Endothelial cell of umbilical vein (primary cell): ENCODE measurements at regions not wholly inside any gene's neighbourhood (a gene's known extent, or its start where the extent isn't known, plus 50 kb on each side); places are given as distances from the start of the nearest gene placed in this dataset.

Experiments used
- BruUV-seq: library from RNA; stranded (reverse); fragments of 400-500 nt; replicated peaks from 2 replicates; lab custom pipeline; 2021; lab: Mats Ljungman, UMichigan
- CTCF ChIA-PET: fragments of 300-600, 350-600 bp; sonication (Branson Sonifier 250); formaldehyde crosslinking; loops from one replicate; lab custom pipeline; 2021; ENCODE audit warnings: antibody characterized with exemption, inconsistent platforms; lab: Charles Lee
- POLR2A ChIA-PET: fragments of 300-600, 350-600 bp; sonication (Branson Sonifier 250); formaldehyde crosslinking; loops from one replicate; lab custom pipeline; 2021; ENCODE audit warnings: antibody characterized with exemption, inconsistent platforms; lab: Charles Lee
- DNase-seq: peaks from one replicate; pipeline ENCODE4 v3.0.0-alpha.2; 2011; ENCODE audit warnings: low read depth, low spot score
- FAIRE-seq: peaks from 2 replicates; lab custom pipeline; 2011; peaks lifted over from hg19 to GRCh38; lab: Jason Lieb, UNC
- H2AFZ ChIP-seq: 2 replicates; pipeline ENCODE4 v1.6.0; 2012; ENCODE audit warnings: low read depth, low read length, control low read depth, inconsistent platforms
- H3K27ac ChIP-seq: 2 replicates; pipeline ENCODE4 v1.5.1; 2011; ENCODE audit warnings: low read depth, mild to moderate bottlenecking, control low read depth, low read length, moderate library complexity; ENCODE audit not compliant: insufficient read depth
- H3K27me3 ChIP-seq, 2 experiments: 2 replicates each; pipeline versions ENCODE4 v1.6.0 to v1.6.1; 2011; ENCODE audit warnings: low read length in 2 of 2, mixed read lengths in 1 of 2; ENCODE audit not compliant: control insufficient read depth in 2 of 2, insufficient read depth in 2 of 2
- H3K36me3 ChIP-seq, 2 experiments: 2 replicates in 1 of 2; 3 replicates in 1 of 2; pipeline ENCODE4 v1.5.1; 2011; ENCODE audit warnings: low read length in 2 of 2, mild to moderate bottlenecking in 1 of 2, moderate library complexity in 1 of 2; ENCODE audit not compliant: control insufficient read depth in 2 of 2, insufficient read depth in 2 of 2; ENCODE audit errors: extremely low read depth in 1 of 2
- H3K4me1 ChIP-seq: 3 replicates; pipeline ENCODE4 v1.5.1; 2011; ENCODE audit warnings: mild to moderate bottlenecking, low read length; ENCODE audit not compliant: control insufficient read depth, insufficient read depth; ENCODE audit errors: extremely low read depth
- H3K4me2 ChIP-seq: 2 replicates; pipeline ENCODE4 v1.6.1; 2011; ENCODE audit warnings: low read length, control low read depth, mixed read lengths; ENCODE audit not compliant: insufficient read depth
- H3K4me3 ChIP-seq, 3 experiments: fragments of 200-600 bp in 1 of 3; sonication (generic), shearing (Covaris generic) in 1 of 3; replicated peaks in 1 of 3; 2 replicates each; pipeline ENCODE4 v1.5.1; 2011 to 2016; ENCODE audit warnings: control low read depth in 3 of 3, low read length in 3 of 3, mild to moderate bottlenecking in 2 of 3, inconsistent platforms in 1 of 3, low read depth in 1 of 3, moderate library complexity in 1 of 3; ENCODE audit not compliant: insufficient read depth in 1 of 3
- H3K79me2 ChIP-seq: 2 replicates; pipeline ENCODE4 v1.6.0; 2012; ENCODE audit warnings: low read length, inconsistent platforms; ENCODE audit not compliant: control insufficient read depth, insufficient read depth
- H3K9ac ChIP-seq: replicated peaks from 2 replicates; pipeline ENCODE3; 2011; ENCODE audit warnings: low read length, control low read depth; ENCODE audit not compliant: insufficient read depth; ENCODE audit errors: extremely low read depth
- H3K9me1 ChIP-seq: replicated peaks from 3 replicates; pipeline ENCODE4 v1.6.0; 2011; ENCODE audit warnings: mild to moderate bottlenecking, low read length; ENCODE audit not compliant: control insufficient read depth, insufficient read depth; ENCODE audit errors: extremely low read depth
- H3K9me3 ChIP-seq: replicated peaks from 2 replicates; pipeline ENCODE4 v1.5.1; 2012; ENCODE audit warnings: low read length, inconsistent platforms; ENCODE audit not compliant: control insufficient read depth, insufficient read depth
- H4K20me1 ChIP-seq: replicated peaks from 2 replicates; pipeline ENCODE3; 2011; ENCODE audit warnings: mild to moderate bottlenecking, low read length; ENCODE audit not compliant: control insufficient read depth, insufficient read depth; ENCODE audit errors: extremely low read depth
- EZH2 ChIP-seq: IDR thresholded peaks from 2 replicates; pipeline ENCODE4 v1.6.1; 2012; ENCODE audit warnings: borderline replicate concordance, low read depth, mild to moderate bottlenecking, moderate library complexity, low read length, inconsistent platforms; ENCODE audit not compliant: severe bottlenecking
- FOS ChIP-seq: IDR thresholded peaks from 2 replicates; pipeline ENCODE4 v1.6.1; 2011; ENCODE audit warnings: mild to moderate bottlenecking, low read length, moderate library complexity, borderline replicate concordance; ENCODE audit not compliant: insufficient read depth
- GATA2 ChIP-seq: IDR thresholded peaks from 2 replicates; pipeline ENCODE4 v1.7.0; 2011; ENCODE audit warnings: low read depth, mild to moderate bottlenecking, moderate library complexity, mixed read lengths, low read length; ENCODE audit not compliant: insufficient read length, insufficient read depth
- JUN ChIP-seq: IDR thresholded peaks from 2 replicates; pipeline ENCODE4 v1.6.1; 2011; ENCODE audit warnings: borderline replicate concordance, low read depth; ENCODE audit not compliant: insufficient read length, insufficient read depth
- MAX ChIP-seq: IDR thresholded peaks from 2 replicates; pipeline ENCODE4 v1.6.1; 2011; ENCODE audit not compliant: insufficient read depth, insufficient read length
- MYC ChIP-seq: IDR thresholded peaks from one replicate; pipeline ENCODE4 v1.6.1; 2011; ENCODE audit warnings: mild to moderate bottlenecking, low read depth, low read length
- POLR2A ChIP-seq: IDR thresholded peaks from 2 replicates; pipeline ENCODE4 v1.6.1; 2012; ENCODE audit warnings: low read depth, mild to moderate bottlenecking, control low read depth, low read length
- POLR2AphosphoS5 ChIP-seq: IDR thresholded peaks from 2 replicates; pipeline ENCODE4 v1.6.1; 2012; ENCODE audit warnings: low read depth, mild to moderate bottlenecking, control low read depth, low read length, moderate library complexity; ENCODE audit not compliant: insufficient read depth
- dilution Hi-C: fragments of 300-500 bp; cut with MboI; formaldehyde crosslinking; loops from one replicate; pipeline ENCODE4 v1.15.0; 2019; ENCODE audit warnings: low sequenced_read_pairs; ENCODE audit not compliant: extremely low pct_ligation_motif_present
- intact Hi-C: fragments of 100-400 bp; cut with micrococcal nuclease; formaldehyde crosslinking; loops from one replicate; pipeline ENCODE4 v1.10.0; 2022
- TF ChIP-seq, protein P1 (sequence below), 2 donors: IDR thresholded peaks; 1 replicate in 1 of 2; 2 replicates in 1 of 2; pipeline ENCODE4 v1.5.1; 2011; ENCODE audit warnings: low read length in 2 of 2, mild to moderate bottlenecking in 2 of 2, moderate library complexity in 2 of 2, control low read depth in 1 of 2, inconsistent platforms in 1 of 2, low read depth in 1 of 2; ENCODE audit not compliant: insufficient read depth in 1 of 2; ENCODE audit errors: extremely low read depth in 1 of 2

DNA sequence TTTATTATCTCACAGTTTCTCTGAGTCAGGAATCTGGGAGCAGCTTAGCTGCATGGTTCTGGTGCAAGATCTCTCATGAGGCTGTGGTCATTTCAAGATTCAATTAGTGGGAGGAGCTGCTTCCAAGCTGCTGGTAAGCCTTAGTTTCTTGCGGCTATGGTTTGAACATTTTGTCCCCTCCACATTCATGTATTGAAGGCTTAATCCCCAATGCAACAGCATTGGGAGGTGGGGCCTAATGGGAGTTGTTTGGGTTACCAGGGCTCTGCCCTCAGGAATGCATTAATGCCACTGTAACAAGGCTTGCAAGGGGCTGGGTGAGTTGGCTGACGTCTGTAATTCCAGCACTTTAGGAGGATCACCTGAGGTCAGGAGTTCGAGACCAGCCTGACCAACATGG lies 272.9 kb downstream of the UTP18 start:
- no peak overlapping the region for H3K9ac ChIP-seq
- CTCF ChIA-PET, result interaction anchor here (0.9 to 2.0 kb wide), 4 partner anchors 72 to 235 kb away, joined by 3 to 6 read pairs (median 6); no protein-coding TSS in a partner anchor
- no peaks in the 10 kb centered on the region for H3K79me2 ChIP-seq
- POLR2A ChIA-PET, result no interaction called here
- no peak overlapping the region for H3K4me3 ChIP-seq
- DNase-seq (no peak), FAIRE-seq (no peak)
- dilution Hi-C loops (no loop called here), intact Hi-C loops (loop anchor here (10.0 kb wide), 1 partner anchor 528 kb away; no protein-coding TSS in a partner anchor)
- H2AFZ ChIP-seq, result no peak overlapping the region
- no peak overlapping the region for H3K27ac ChIP-seq
- H3K4me2 ChIP-seq, result no peak overlapping the region
- H3K4me1 ChIP-seq, result no peaks in the 10 kb centered on the region
- no peaks in the 10 kb centered on the region for H3K9me3 ChIP-seq
- TF ChIP-seq JUN (no peak), MAX (no peak), MYC (no peak), POLR2AphosphoS5 (no peak), POLR2A (no peak), FOS (no peak), GATA2 (no peak), EZH2 (no peak)
- TF ChIP-seq, protein P1, sequence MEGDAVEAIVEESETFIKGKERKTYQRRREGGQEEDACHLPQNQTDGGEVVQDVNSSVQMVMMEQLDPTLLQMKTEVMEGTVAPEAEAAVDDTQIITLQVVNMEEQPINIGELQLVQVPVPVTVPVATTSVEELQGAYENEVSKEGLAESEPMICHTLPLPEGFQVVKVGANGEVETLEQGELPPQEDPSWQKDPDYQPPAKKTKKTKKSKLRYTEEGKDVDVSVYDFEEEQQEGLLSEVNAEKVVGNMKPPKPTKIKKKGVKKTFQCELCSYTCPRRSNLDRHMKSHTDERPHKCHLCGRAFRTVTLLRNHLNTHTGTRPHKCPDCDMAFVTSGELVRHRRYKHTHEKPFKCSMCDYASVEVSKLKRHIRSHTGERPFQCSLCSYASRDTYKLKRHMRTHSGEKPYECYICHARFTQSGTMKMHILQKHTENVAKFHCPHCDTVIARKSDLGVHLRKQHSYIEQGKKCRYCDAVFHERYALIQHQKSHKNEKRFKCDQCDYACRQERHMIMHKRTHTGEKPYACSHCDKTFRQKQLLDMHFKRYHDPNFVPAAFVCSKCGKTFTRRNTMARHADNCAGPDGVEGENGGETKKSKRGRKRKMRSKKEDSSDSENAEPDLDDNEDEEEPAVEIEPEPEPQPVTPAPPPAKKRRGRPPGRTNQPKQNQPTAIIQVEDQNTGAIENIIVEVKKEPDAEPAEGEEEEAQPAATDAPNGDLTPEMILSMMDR (IDR thresholded peaks at IDR 0.05; ENCODE audit: extremely low read depth in 1 of 2, insufficient read depth in 1 of 2, low read depth in 1 of 2, low read length in 2 of 2), result no peak
- H3K36me3 ChIP-seq, result no peaks in the 10 kb centered on the region
- no peaks in the 10 kb centered on the region for H3K9me1 ChIP-seq
- BruUV-seq, result no TSS peak
- H3K27me3 ChIP-seq, result no peaks in the 10 kb centered on the region
- H4K20me1 ChIP-seq, result no peaks in the 10 kb centered on the region
